Skeletal muscle tissue (tissue), 3 donors: ENCODE measurements at regions not wholly inside any gene's neighbourhood (a gene's known extent, or its start where the extent isn't known, plus 50 kb on each side); places are given as distances from the start of the nearest gene placed in this dataset.
"Not testable (repeated sequence)": the region's sequence is repeated elsewhere in the genome, so short reads cannot be mapped to it uniquely, and the experiment has no call there.

Experiments used
- H3K27ac ChIP-seq: one replicate; pipeline ENCODE4 v1.7.0; 2013; ENCODE audit warnings: mild to moderate bottlenecking, low read depth, low read length, inconsistent platforms
- H3K27me3 ChIP-seq, 3 donors: one replicate each; pipeline ENCODE4 v1.7.0; 2013; ENCODE audit warnings: low read length in 3 of 3; ENCODE audit not compliant: control insufficient read depth in 3 of 3, insufficient read depth in 3 of 3
- H3K36me3 ChIP-seq, 3 donors: one replicate each; pipeline ENCODE4 v1.7.0; 2013; ENCODE audit warnings: low read length in 3 of 3; ENCODE audit not compliant: control insufficient read depth in 3 of 3, insufficient read depth in 3 of 3
- H3K4me1 ChIP-seq, 3 donors: one replicate each; pipeline ENCODE4 v1.7.0; 2013; ENCODE audit warnings: low read length in 3 of 3, mild to moderate bottlenecking in 3 of 3; ENCODE audit not compliant: control insufficient read depth in 3 of 3, insufficient read depth in 3 of 3
- H3K4me3 ChIP-seq, 3 donors: one replicate each; pipeline ENCODE4 v1.7.0; 2013; ENCODE audit warnings: low read length in 3 of 3
- H3K9ac ChIP-seq, 3 donors: one replicate each; pipeline ENCODE4 v1.7.0; 2013; ENCODE audit warnings: low read length in 3 of 3, mild to moderate bottlenecking in 3 of 3, moderate library complexity in 2 of 3, low read depth in 1 of 3
- H3K9me3 ChIP-seq, 3 donors: one replicate each; pipeline ENCODE4 v1.7.0; 2013; ENCODE audit warnings: low read length in 3 of 3; ENCODE audit not compliant: control insufficient read depth in 3 of 3
- donor health status: Osteomylitis.

DNA sequence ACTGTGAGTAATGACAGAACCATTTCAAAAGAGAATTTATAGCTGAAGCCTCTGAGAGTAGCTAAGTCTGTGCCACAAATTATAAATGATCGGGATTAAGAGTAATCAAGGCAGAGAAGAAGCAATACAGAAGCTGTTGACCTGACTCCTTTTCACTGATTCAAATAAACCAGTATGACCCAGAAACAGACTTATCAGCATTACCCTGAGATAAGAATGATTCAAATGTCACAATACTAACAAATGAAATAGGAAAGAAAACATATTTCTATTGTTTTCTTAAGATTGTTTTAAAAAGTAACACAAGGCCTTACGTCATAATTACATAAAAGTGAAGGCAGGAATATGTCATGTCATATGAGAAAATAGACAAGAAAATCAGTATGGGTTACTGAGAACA, 1534.6 kb downstream of the SI start:
- H3K4me1 ChIP-seq = no peaks in the 10 kb centered on the region
- H3K27me3 ChIP-seq = no peaks in the 10 kb centered on the region
- no peak overlapping the region for H3K4me3 ChIP-seq
- no peak overlapping the region for H3K27ac ChIP-seq
- H3K9ac ChIP-seq = no peak overlapping the region
- H3K36me3 ChIP-seq = no peaks in the 10 kb centered on the region
- no peaks in the 10 kb centered on the region for H3K9me3 ChIP-seq

DNA sequence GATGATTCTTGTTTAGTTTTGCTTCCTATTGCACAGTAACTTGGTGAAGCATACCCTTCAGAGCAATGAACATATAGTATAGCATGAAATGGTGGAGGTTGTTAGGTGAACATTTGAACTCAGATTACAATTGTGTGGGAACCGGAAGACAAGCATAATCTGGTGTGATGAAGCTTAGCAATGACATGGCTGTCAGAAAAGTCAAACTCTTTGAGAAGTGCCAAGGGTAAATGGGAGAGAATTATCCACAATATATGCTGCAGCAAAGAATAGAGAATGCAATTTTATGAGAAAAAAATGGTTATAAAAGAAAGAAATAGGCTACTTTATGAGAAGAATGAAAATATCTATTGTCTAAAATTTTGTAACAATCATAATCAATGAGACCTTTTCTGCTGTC, 1536.7 kb downstream of the SI start:
- Histone ChIP-seq H3K36me3 (no peaks in the 10 kb centered on the region), H3K4me3 (no peak overlapping the region), H3K4me1 (no peaks in the 10 kb centered on the region), H3K9me3 (no peaks in the 10 kb centered on the region), H3K9ac (no peak overlapping the region), H3K27ac (no peak overlapping the region), H3K27me3 (no peaks in the 10 kb centered on the region)

DNA sequence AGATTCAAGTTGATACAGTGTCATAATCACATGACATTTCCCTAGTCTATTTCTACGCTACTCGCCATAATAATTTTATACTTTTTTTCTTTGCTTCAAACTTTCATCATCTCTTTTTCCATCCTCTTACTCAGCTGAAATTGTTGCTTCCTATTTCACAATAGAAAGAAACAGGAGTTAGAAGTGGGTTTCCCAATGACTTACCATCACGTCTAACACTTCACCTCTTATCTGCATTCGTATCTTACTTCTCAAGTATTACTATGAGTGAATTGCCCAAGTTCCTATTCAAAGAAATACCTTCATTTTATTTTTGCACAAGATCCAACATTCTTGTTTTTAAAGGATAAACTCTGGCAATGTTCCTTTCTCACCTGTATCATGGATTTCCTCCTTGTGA, 1539.9 kb downstream of the SI start:
- Histone ChIP-seq H3K36me3 (no peaks in the 10 kb centered on the region), H3K27me3 (no peaks in the 10 kb centered on the region), H3K9me3 (no peaks in the 10 kb centered on the region), H3K27ac (no peak overlapping the region), H3K9ac (no peak overlapping the region), H3K4me1 (no peaks in the 10 kb centered on the region), H3K4me3 (no peak overlapping the region)

DNA sequence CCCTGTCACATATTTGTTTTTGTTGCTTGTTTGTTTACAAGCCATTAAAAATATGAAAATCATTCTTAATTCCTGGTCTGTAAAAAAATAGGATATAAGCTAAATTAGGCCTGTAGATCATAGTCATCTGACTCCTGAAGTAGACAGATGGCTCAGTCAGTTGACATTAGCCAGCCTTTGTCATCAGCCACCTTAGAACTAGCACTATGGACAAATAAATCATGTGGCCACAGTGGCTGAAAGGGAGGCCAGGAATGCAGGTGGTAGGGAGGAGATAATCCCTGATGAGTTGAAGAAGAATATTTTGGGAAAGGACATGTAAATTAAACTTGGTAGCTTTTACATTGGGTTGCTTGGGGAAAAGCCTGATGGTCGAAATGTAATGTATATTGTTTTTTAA, 1544.9 kb downstream of the SI start:
- no peaks in the 10 kb centered on the region for H3K27me3 ChIP-seq
- no peak overlapping the region for H3K9ac ChIP-seq
- H3K36me3 ChIP-seq = no peaks in the 10 kb centered on the region
- no peak overlapping the region for H3K27ac ChIP-seq
- H3K4me1 ChIP-seq = no peaks in the 10 kb centered on the region
- H3K9me3 ChIP-seq = no peaks in the 10 kb centered on the region
- no peak overlapping the region for H3K4me3 ChIP-seq

DNA sequence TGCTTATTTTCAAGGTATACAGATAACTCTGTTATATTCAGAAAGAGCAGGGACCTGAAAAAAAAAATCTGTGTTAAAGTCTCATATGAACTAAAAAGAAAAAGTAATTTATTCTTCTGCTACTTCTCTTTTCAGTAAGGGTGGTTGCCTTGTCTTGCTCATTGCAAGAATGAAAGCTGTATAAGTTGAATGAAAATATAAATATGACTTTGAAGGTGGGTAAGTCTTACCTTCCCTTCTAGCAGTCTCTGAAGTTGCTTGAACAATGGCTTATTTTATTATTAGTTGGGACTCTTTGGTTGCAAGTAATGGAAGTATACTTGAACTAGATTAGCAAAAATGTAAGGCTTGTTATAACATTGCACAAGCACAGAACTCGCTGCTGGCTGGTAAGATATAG, 1554.9 kb downstream of the SI start:
- Histone ChIP-seq H3K4me1 (no peaks in the 10 kb centered on the region), H3K36me3 (no peaks in the 10 kb centered on the region), H3K27me3 (no peaks in the 10 kb centered on the region), H3K27ac (no peak overlapping the region), H3K9me3 (no peaks in the 10 kb centered on the region), H3K9ac (no peak overlapping the region), H3K4me3 (no peak overlapping the region)

DNA sequence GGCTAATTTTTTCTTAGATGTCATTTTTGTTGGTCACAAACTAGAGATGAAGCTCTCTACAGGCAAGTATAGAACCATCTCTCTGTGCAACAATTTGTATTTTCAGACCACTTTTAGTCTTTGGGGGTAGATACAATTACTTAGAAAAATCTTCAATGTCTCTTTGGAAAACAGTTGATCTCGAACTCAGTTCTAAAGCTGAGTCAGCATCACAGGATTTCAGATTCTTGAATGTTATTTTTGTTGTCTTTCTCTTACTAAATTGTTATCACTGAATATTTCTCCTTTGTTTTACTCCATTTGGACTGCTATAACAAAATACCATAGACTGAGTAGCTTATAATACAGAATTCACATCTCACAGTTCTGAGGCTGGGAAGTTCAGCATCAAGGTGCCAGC, 1557.0 kb downstream of the SI start:
- Histone ChIP-seq H3K4me1 (no peaks in the 10 kb centered on the region), H3K36me3 (no peaks in the 10 kb centered on the region), H3K4me3 (no peak overlapping the region), H3K27me3 (no peaks in the 10 kb centered on the region), H3K27ac (no peak overlapping the region), H3K9me3 (no peaks in the 10 kb centered on the region), H3K9ac (no peak overlapping the region)

DNA sequence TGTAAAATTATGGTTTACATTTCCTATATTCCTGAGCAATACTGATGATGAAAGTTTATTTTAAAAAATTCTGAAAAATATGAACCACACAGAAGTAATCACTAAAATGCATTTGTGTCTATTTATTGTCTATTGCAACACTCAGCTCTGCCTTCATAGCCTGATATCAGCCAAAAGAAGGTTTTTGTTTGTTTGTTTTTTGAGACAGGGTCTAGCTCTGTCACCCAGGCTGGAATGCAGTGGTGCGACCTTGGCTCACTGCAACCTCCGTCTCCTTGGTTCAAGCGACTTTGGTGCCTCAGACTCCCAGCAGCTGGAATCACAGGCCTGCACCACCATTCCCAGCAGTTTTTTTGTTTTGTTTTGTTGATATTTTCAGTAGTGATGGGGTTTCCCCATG, 1560.2 kb downstream of the SI start:
- H3K9me3 ChIP-seq = no peaks in the 10 kb centered on the region

DNA sequence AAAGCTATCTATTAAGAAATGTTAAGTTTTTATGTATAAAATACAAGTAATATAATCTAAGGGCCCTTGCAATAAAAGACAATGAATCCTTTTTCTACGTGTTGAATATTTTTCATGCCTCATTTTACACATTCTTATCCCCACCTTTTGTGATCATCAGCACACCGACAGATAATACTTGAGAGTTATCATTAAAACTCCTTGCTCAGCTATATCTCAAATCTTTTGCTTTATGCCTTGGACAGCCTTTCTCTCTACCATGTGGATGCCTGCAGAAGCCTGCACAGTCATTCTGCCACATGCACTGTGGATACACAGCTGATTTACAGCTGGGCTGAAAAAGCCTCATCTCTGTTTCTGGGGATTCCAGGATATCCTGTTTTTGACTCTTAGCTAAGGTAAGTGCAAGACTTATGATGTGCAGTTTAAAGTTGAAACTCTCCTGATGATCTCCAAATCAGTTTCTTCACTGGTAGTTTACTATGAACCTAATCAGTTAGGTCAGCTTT, 1565.1 kb downstream of the SI start:
- H3K9me3 ChIP-seq = no peaks in the 10 kb centered on the region
- no peaks in the 10 kb centered on the region for H3K36me3 ChIP-seq
- H3K4me3 ChIP-seq = no peak overlapping the region
- H3K9ac ChIP-seq = no peak overlapping the region
- no peaks in the 10 kb centered on the region for H3K4me1 ChIP-seq
- no peak overlapping the region for H3K27ac ChIP-seq
- H3K27me3 ChIP-seq = no peaks in the 10 kb centered on the region

More for the DNA sequence above, 1560.2 kb downstream of the SI start:
- Histone ChIP-seq H3K27ac (no peak overlapping the region), H3K4me3 (no peak overlapping the region), H3K36me3 (no peaks in the 10 kb centered on the region), H3K9ac (no peak overlapping the region), H3K4me1 (no peaks in the 10 kb centered on the region), H3K27me3 (no peaks in the 10 kb centered on the region)

DNA sequence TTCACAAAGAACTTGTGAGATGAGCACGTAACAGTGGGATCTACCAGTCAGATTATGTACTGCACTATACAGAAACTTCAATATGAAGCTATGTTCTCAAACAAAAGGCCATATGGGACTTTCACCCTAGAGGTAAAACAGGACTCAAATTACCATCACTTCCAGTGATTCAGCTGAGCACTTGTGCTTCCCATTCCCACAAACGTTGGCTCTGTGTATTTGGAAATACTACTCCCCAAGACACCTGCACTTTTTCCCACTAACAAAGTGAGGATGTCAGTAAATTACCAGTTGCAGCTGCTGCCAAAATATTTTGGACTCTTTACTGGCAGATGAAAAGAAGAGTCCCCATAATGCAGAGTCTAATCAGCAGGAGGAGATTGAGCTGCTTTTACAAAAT, 1570.1 kb downstream of the SI start:
- Histone ChIP-seq H3K9ac (no peak overlapping the region), H3K36me3 (no peaks in the 10 kb centered on the region), H3K27me3 (no peaks in the 10 kb centered on the region), H3K27ac (no peak overlapping the region), H3K4me1 (no peaks in the 10 kb centered on the region), H3K4me3 (no peak overlapping the region), H3K9me3 (no peaks in the 10 kb centered on the region)

DNA sequence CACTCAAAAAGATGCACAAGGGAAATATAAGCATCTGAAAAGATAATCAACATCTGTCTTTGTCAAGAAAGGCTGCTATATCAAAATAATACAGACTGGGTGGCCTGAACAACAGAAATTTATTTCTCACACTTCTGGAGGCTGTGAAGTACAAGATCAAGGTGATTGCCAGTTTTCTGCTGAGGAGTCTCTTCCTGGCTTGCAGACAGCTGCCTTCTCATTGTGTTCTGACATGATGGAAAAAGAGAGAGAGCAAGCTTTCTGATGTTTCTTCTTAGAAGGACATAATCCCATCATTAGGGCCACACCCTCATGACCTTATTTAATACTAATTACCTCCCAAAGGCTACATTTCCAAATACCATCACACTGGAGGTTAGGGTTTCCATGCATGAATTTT, 1573.3 kb downstream of the SI start:
- Histone ChIP-seq H3K27ac (no peak overlapping the region), H3K4me1 (no peaks in the 10 kb centered on the region), H3K9ac (no peak overlapping the region), H3K4me3 (no peak overlapping the region), H3K27me3 (no peaks in the 10 kb centered on the region), H3K36me3 (no peaks in the 10 kb centered on the region), H3K9me3 (no peaks in the 10 kb centered on the region)

DNA sequence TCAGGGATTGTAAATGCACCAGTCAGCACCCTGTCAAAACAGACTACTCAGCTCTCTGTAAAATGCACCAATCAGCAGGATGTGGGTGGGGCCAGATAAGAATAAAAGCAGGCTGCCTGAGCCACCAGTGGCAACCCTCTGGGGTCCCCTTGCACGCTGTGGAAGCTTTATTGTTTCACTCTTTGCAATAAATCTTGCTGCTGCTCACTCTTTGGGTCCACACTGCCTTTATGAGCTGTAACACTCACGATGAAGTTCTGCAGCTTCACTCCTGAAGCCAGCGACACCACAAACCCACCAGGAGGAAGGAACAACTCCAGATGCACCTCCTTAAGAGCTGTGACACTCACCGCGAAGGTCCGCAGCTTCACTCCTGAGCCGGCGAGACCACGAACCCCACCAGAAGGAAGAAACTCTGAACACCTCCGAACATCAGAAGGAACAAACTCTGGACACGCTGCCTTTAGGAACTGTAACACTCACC, 1578.5 kb downstream of the SI start:
- not testable (repeated sequence) for H3K27me3 ChIP-seq, H3K27ac ChIP-seq, H3K9ac ChIP-seq, H3K4me1 ChIP-seq, H3K36me3 ChIP-seq, H3K4me3 ChIP-seq, H3K9me3 ChIP-seq
